Dedifferentiated amniotic fluid mesenchymal stem cell (primary cell): ENCODE measurements at regions not wholly inside any gene's neighbourhood (a gene's known extent, or its start where the extent isn't known, plus 50 kb on each side); places are given as distances from the start of the nearest gene placed in this dataset.
"Not testable (repeated sequence)": the region's sequence is repeated elsewhere in the genome, so short reads cannot be mapped to it uniquely, and the experiment has no call there.

Experiments used
- DNase-seq: peaks from one replicate; pipeline ENCODE4 v3.0.0-alpha.2; 2016; ENCODE audit errors: extremely low spot score

- DNase-seq: no peak
Observed at GRCh38 chr4:83781434-83781833, 245.5 kb downstream of the GPAT3 start.

- no peak for DNase-seq
Observed at GRCh38 chr4:83780053-83780733, 244.3 kb downstream of the GPAT3 start.

- DNase-seq: no peak
Observed at GRCh38 chr4:83779103-83780052, 243.5 kb downstream of the GPAT3 start.

GRCh38 chr4:83772685-83773084, 236.8 kb downstream of the GPAT3 start:
- DNase-seq: no peak

- DNase-seq: peak; percentile 58
Observed at GRCh38 chr4:83771113-83771705, 235.3 kb downstream of the GPAT3 start.

- DNase-seq: no peak
Observed at GRCh38 chr4:83768146-83768545, 232.2 kb downstream of the GPAT3 start.

GRCh38 chr4:83767067-83767466, 231.2 kb downstream of the GPAT3 start:
- DNase-seq: no peak

GRCh38 chr4:83759611-83760010, 223.7 kb downstream of the GPAT3 start:
- DNase-seq: no peak

GRCh38 chr4:83758285-83758684, 222.4 kb downstream of the GPAT3 start:
- no peak for DNase-seq

- DNase-seq: no peak
Observed at GRCh38 chr4:83757121-83757621, 221.3 kb downstream of the GPAT3 start.

- no peak for DNase-seq
Observed at GRCh38 chr4:83753260-83753659, 217.4 kb downstream of the GPAT3 start.

GRCh38 chr4:83751336-83751949, 215.5 kb downstream of the GPAT3 start:
- DNase-seq: no peak

GRCh38 chr4:83748711-83749110, 212.8 kb downstream of the GPAT3 start:
- no peak for DNase-seq

- DNase-seq: no peak
Observed at GRCh38 chr4:83738895-83739294, 203.0 kb downstream of the GPAT3 start.

- no peak for DNase-seq
Observed at GRCh38 chr4:83734576-83734975, 198.7 kb downstream of the GPAT3 start.

GRCh38 chr4:83732114-83732635, 196.3 kb downstream of the GPAT3 start:
- DNase-seq: no peak

GRCh38 chr4:83731609-83732008, 195.7 kb downstream of the GPAT3 start:
- DNase-seq: no peak

GRCh38 chr4:83730958-83731357, 195.1 kb downstream of the GPAT3 start:
- DNase-seq: not testable (repeated sequence)

- DNase-seq: no peak
Observed at GRCh38 chr4:83728191-83728590, 192.3 kb downstream of the GPAT3 start.

- DNase-seq: no peak
Observed at GRCh38 chr4:83725336-83726085, 189.6 kb downstream of the GPAT3 start.
